ENCODE measurements at regions not wholly inside any gene's neighbourhood (a gene's known extent, or its start where the extent isn't known, plus 50 kb on each side); places are given as distances from the start of the nearest gene placed in this dataset.

- no peak for DNase-seq (ENCODE audit: low read depth in 1 of 2, low spot score in 1 of 2)
These were observed 142.7 kb upstream of the TMCO5A start for GRCh38 chr15:37791693-37792092.

GRCh38 chr15:37792351-37792750 is 142.1 kb upstream of the TMCO5A start:
- Histone ChIP-seq H3K4me3 (replicated peaks; ENCODE audit: insufficient read depth, low read length) (no peak overlapping the region), H3K27ac (replicated peaks) (no peak overlapping the region), H3K27me3 (ENCODE audit: insufficient read depth, poor library complexity, severe bottlenecking) (peaks cover 2% of the 10 kb centered on the region)
- TF ChIP-seq SPI1 (IDR thresholded peaks at IDR 0.05; ENCODE audit: borderline replicate concordance, low read depth) = no peak
- TF ChIP-seq POLR2AphosphoS5 (IDR thresholded peaks at IDR 0.05; ENCODE audit: low read depth) = no peak
- no peak for TF ChIP-seq REST (IDR thresholded peaks at IDR 0.05; ENCODE audit: insufficient replicate concordance, low read depth)
- no peak for TF ChIP-seq CTCF (IDR thresholded peaks at IDR 0.05; ENCODE audit: insufficient read depth, low read length)
- TF ChIP-seq GABPA (IDR thresholded peaks at IDR 0.05; ENCODE audit: low read depth) = no peak
- no peak for DNase-seq (ENCODE audit: low read depth in 1 of 2, low spot score in 1 of 2)

More at GRCh38 chr15:37791693-37792092, 142.7 kb upstream of the TMCO5A start:
- no peak overlapping the region for H3K27ac ChIP-seq (replicated peaks)
- TF ChIP-seq SPI1 (IDR thresholded peaks at IDR 0.05; ENCODE audit: borderline replicate concordance, low read depth) = no peak
- no peak for TF ChIP-seq POLR2AphosphoS5 (IDR thresholded peaks at IDR 0.05; ENCODE audit: low read depth)
- TF ChIP-seq CTCF (IDR thresholded peaks at IDR 0.05; ENCODE audit: insufficient read depth, low read length) = no peak
- no peak for TF ChIP-seq REST (IDR thresholded peaks at IDR 0.05; ENCODE audit: insufficient replicate concordance, low read depth)
- no peak for TF ChIP-seq GABPA (IDR thresholded peaks at IDR 0.05; ENCODE audit: low read depth)
- H3K4me3 ChIP-seq (replicated peaks; ENCODE audit: insufficient read depth, low read length) = no peak overlapping the region
- peaks cover 2% of the 10 kb centered on the region for H3K27me3 ChIP-seq (ENCODE audit: insufficient read depth, poor library complexity, severe bottlenecking)

GRCh38 chr15:37793851-37794250 is 140.6 kb upstream of the TMCO5A start:
- TF ChIP-seq SPI1 (IDR thresholded peaks at IDR 0.05; ENCODE audit: borderline replicate concordance, low read depth) = no peak
- no peak for TF ChIP-seq REST (IDR thresholded peaks at IDR 0.05; ENCODE audit: insufficient replicate concordance, low read depth)
- no peak for TF ChIP-seq GABPA (IDR thresholded peaks at IDR 0.05; ENCODE audit: low read depth)
- TF ChIP-seq CTCF (IDR thresholded peaks at IDR 0.05; ENCODE audit: insufficient read depth, low read length) = no peak
- TF ChIP-seq POLR2AphosphoS5 (IDR thresholded peaks at IDR 0.05; ENCODE audit: low read depth) = no peak
- H3K27ac ChIP-seq (replicated peaks) = no peak overlapping the region
- peaks cover 2% of the 10 kb centered on the region for H3K27me3 ChIP-seq (ENCODE audit: insufficient read depth, poor library complexity, severe bottlenecking)
- DNase-seq (ENCODE audit: low read depth in 1 of 2, low spot score in 1 of 2) = no peak
- no peak overlapping the region for H3K4me3 ChIP-seq (replicated peaks; ENCODE audit: insufficient read depth, low read length)

All from HL-60 (cell line).